ENCODE measurements at regions not wholly inside any gene's neighbourhood (a gene's known extent, or its start where the extent isn't known, plus 50 kb on each side); places are given as distances from the start of the nearest gene placed in this dataset.
"Not testable (repeated sequence)": the region's sequence is repeated elsewhere in the genome, so short reads cannot be mapped to it uniquely, and the experiment has no call there.

DNA sequence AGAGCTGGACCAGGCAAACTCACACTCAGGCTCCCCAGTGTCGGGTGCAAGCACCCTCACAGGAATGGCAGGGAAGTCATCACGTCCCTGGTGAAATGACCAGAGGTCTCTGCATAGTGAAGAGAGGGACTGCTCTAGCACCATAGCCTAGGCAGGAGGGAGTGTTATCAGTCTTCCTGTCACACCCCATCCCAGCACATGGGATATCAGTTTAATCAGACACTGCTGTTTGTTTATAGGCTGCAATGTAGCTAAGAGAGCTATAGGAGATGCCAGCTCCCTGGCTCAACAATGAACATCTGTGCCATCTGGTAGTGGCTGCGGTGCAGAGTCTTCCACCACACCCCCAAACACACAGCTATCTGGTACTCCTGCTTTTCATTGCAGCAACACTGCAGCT lies 776.6 kb downstream of the ZNF385D start:
- intact Hi-C loops (cut with DNase I; ENCODE audit: low total_unique reads), result no loop called here
- Histone ChIP-seq H3K4me1 (no peaks in the 10 kb centered on the region), H3K27ac (no peak overlapping the region), H3K4me3 (no peak overlapping the region), H3K27me3 (no peaks in the 10 kb centered on the region), H3K36me3 (no peaks in the 10 kb centered on the region), H3K9me3 (no peaks in the 10 kb centered on the region)
- no peak for DNase-seq
- TF ChIP-seq POLR2AphosphoS5 (IDR thresholded peaks at IDR 0.05) (no peak), EP300 (IDR thresholded peaks at IDR 0.05) (no peak), POLR2A (IDR thresholded peaks at IDR 0.05) (no peak)
- TF ChIP-seq, protein P1, sequence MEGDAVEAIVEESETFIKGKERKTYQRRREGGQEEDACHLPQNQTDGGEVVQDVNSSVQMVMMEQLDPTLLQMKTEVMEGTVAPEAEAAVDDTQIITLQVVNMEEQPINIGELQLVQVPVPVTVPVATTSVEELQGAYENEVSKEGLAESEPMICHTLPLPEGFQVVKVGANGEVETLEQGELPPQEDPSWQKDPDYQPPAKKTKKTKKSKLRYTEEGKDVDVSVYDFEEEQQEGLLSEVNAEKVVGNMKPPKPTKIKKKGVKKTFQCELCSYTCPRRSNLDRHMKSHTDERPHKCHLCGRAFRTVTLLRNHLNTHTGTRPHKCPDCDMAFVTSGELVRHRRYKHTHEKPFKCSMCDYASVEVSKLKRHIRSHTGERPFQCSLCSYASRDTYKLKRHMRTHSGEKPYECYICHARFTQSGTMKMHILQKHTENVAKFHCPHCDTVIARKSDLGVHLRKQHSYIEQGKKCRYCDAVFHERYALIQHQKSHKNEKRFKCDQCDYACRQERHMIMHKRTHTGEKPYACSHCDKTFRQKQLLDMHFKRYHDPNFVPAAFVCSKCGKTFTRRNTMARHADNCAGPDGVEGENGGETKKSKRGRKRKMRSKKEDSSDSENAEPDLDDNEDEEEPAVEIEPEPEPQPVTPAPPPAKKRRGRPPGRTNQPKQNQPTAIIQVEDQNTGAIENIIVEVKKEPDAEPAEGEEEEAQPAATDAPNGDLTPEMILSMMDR (IDR thresholded peaks at IDR 0.05), result no peak
- 62 to 90% (median 82%) methylated on average over 2 to 3 of the region's 3 CpGs for WGBS, 5 donors

DNA sequence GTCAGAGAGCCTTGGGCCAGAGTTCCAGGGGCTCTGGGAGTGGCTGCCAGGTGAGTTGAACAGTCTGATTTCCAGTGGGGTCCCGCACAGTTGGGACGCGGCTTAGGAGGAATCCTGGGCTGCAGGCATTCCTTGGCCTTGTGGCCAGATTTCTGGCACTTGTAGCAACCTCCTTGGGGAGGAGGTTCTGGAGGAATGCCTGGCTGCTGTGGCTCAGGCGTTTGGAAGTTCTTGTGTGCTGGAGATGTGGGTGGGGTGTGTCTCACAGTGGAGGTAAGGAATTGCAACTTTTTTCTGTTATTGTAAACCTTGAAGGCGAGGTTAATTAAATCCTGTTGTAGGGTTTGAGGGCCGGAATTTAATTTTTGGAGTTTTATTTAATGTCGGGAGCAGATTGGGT lies 780.2 kb downstream of the ZNF385D start:
- 77 to 89% (median 87%) methylated on average over 7 of the region's 7 CpGs for WGBS, 5 donors
- H3K9me3 ChIP-seq; H3K27me3 ChIP-seq; H3K27ac ChIP-seq; H3K4me1 ChIP-seq; H3K4me3 ChIP-seq; DNase-seq; H3K36me3 ChIP-seq; intact Hi-C loops (cut with DNase I; ENCODE audit: low total_unique reads): not testable (repeated sequence)

DNA sequence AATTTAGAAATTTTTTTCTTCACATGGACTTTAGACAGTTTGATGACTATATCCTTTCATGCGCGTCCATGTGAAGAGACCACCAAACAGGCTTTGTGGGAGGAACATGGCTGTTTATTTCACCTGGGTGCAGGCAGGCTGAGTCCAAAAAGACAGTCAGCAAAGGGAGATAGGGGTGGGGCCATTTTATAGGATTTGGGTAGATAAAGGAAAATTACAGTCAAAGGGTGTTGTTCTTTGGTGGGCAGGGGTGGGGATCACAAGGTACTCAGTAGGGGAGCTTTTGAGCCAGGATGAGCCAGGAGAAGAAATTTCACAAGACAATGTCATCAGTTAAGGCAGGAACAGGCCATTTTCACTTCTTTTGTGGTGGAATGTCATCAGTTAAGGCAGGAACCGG lies 781.5 kb upstream of the SGO1 start:
- 96 to 100% (median 98%) methylated on average over 2 to 3 of the region's 3 CpGs for WGBS, 5 donors
- intact Hi-C loops (cut with DNase I; ENCODE audit: low total_unique reads); H3K4me1 ChIP-seq; H3K9me3 ChIP-seq; H3K36me3 ChIP-seq; H3K27me3 ChIP-seq; H3K27ac ChIP-seq; DNase-seq; H3K4me3 ChIP-seq: not testable (repeated sequence)

DNA sequence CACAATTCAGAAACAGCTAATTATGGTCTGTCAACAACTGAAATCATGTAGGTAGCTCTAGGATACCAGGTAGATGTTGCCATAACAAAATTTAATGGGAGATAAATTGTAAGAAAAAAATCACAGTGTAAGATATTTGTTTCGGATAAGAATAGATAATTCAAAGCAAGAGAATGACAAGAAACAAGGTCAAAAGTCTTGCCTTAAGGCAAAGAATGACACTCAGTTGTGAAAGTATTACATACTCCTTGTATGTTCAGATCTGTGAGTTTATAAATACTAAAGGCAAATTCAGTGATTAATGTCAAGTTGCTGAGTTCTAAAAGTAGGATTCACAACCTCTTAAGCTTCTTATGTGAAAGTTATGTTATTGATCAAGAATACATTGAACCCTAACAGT lies 772.2 kb upstream of the SGO1 start:
- no peak overlapping the region for H3K27ac ChIP-seq
- no peak for DNase-seq
- 77 to 97% (median 85%) methylated on average over 1 of the region's 1 CpG for WGBS, 5 donors
- no peaks in the 10 kb centered on the region for H3K27me3 ChIP-seq
- H3K4me1 ChIP-seq, result no peaks in the 10 kb centered on the region
- H3K36me3 ChIP-seq, result no peaks in the 10 kb centered on the region
- no peaks in the 10 kb centered on the region for H3K9me3 ChIP-seq
- intact Hi-C loops (cut with DNase I; ENCODE audit: low total_unique reads), result no loop called here
- H3K4me3 ChIP-seq, result no peak overlapping the region
- TF ChIP-seq POLR2AphosphoS5 (IDR thresholded peaks at IDR 0.05) (no peak), EP300 (IDR thresholded peaks at IDR 0.05) (no peak), POLR2A (IDR thresholded peaks at IDR 0.05) (no peak)
- TF ChIP-seq, protein P1 (IDR thresholded peaks at IDR 0.05), result no peak

DNA sequence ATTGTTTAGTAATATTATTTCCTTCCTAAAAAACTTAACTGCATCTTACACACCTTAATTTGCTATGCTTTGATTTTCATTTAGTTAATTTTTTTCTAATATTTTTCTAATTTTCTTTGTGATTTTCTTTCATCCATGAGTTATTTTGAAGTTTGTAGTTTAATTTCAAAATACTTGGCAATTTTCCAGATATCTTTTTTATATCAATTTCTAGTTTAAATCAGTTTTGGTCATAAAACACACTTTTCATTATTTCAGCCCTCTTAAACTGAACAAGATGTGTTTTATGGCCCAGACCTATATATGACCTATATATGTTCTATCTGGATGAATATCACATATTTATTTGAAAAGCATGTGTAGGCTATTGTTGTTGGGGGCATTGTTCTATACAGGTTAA lies 759.9 kb upstream of the SGO1 start:
- intact Hi-C loops (cut with DNase I; ENCODE audit: low total_unique reads), result no loop called here
- H3K4me1 ChIP-seq, result no peaks in the 10 kb centered on the region
- TF ChIP-seq POLR2A (IDR thresholded peaks at IDR 0.05), result no peak
- TF ChIP-seq, protein P1 (IDR thresholded peaks at IDR 0.05), result no peak
- no peak for TF ChIP-seq EP300 (IDR thresholded peaks at IDR 0.05)
- no peak for TF ChIP-seq POLR2AphosphoS5 (IDR thresholded peaks at IDR 0.05)
- no peaks in the 10 kb centered on the region for H3K27me3 ChIP-seq
- DNase-seq, result no peak
- H3K27ac ChIP-seq, result no peak overlapping the region
- peaks cover 0 to 8% (median 0%) of the 10 kb centered on the region in 4 donors for H3K9me3 ChIP-seq
- H3K36me3 ChIP-seq, result no peaks in the 10 kb centered on the region
- H3K4me3 ChIP-seq, result no peak overlapping the region

DNA sequence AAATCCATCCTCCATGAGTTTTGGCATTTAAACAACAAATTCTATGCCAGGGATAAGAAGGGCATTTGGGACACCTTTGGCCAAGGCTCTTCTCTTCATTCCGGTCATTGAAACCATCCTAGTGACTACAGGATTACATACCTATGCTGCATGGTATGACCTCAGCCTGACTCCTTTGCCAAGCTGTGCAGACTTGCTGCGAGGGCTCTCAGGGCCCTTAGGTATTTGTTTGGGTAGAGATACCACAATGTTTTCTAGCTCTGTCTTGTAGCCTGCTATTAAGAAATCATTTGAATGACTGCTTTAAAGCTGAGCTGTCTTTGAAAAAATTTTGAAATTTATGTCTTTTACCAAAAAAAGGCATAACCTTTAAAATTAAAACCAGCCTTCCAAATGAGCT lies 749.8 kb upstream of the SGO1 start:
- intact Hi-C loops (cut with DNase I; ENCODE audit: low total_unique reads), result no loop called here
- no peaks in the 10 kb centered on the region for H3K36me3 ChIP-seq
- no peak for DNase-seq
- no peaks in the 10 kb centered on the region for H3K9me3 ChIP-seq
- H3K27ac ChIP-seq, result no peak overlapping the region
- no peaks in the 10 kb centered on the region for H3K4me1 ChIP-seq
- no peak overlapping the region for H3K4me3 ChIP-seq
- H3K27me3 ChIP-seq, result no peaks in the 10 kb centered on the region
- WGBS, 5 donors, result 76 to 89% (median 80%) methylated on average over 2 of the region's 2 CpGs
- TF ChIP-seq, protein P1 (IDR thresholded peaks at IDR 0.05), result no peak
- TF ChIP-seq POLR2A (IDR thresholded peaks at IDR 0.05), result no peak
- TF ChIP-seq EP300 (IDR thresholded peaks at IDR 0.05), result no peak
- TF ChIP-seq POLR2AphosphoS5 (IDR thresholded peaks at IDR 0.05), result no peak
